Colonic mucosa (tissue), 4 donors: ENCODE measurements at regions not wholly inside any gene's neighbourhood (a gene's known extent, or its start where the extent isn't known, plus 50 kb on each side); places are given as distances from the start of the nearest gene placed in this dataset.
A peak's percentile ranks its signal among the peaks of the same experiment; 100 is the strongest.

Experiments
- DNase-seq: peaks from one replicate; pipeline ENCODE4 v3.0.0-alpha.2; 2020
- H3K27ac ChIP-seq: fragments of 200-600 bp; one replicate; pipeline ENCODE4 v1.8.0; 2021
- H3K27me3 ChIP-seq: fragments of 200-600 bp; one replicate; pipeline ENCODE4 v1.8.0; 2021
- H3K36me3 ChIP-seq: fragments of 200-600 bp; one replicate; pipeline ENCODE4 v1.8.0; 2021
- H3K4me1 ChIP-seq: fragments of 200-600 bp; one replicate; pipeline ENCODE4 v1.8.0; 2021; ENCODE audit warnings: mild to moderate bottlenecking
- H3K4me3 ChIP-seq: fragments of 200-600 bp; one replicate; pipeline ENCODE4 v1.8.0; 2021
- H3K9ac ChIP-seq, 2 donors: one replicate each; pipeline ENCODE4 v1.7.0; 2013; ENCODE audit warnings: control low read depth in 2 of 2, low read depth in 2 of 2, low read length in 2 of 2
- H3K9me3 ChIP-seq: fragments of 200-600 bp; one replicate; pipeline ENCODE4 v1.8.0; 2021
- CTCF ChIP-seq: fragments of 200-600 bp; IDR thresholded peaks from one replicate; pipeline ENCODE4 v1.8.0; 2022; ENCODE audit warnings: antibody characterized with exemption, mild to moderate bottlenecking
- intact Hi-C: fragments of 100-400 bp; cut with DNase I; formaldehyde crosslinking; loops from one replicate; pipeline ENCODE4 v1.14.1; 2022
- donor health status: healthy.
- donor health status: DM: no; HTN: no; CAD: no.
- donor health status: DM: no; HTN: no; CAD: no.

- Histone ChIP-seq H3K4me1 (no peaks in the 10 kb centered on the region), H3K27me3 (no peaks in the 10 kb centered on the region), H3K36me3 (no peaks in the 10 kb centered on the region), H3K4me3 (no peak overlapping the region), H3K27ac (no peak overlapping the region), H3K9me3 (no peaks in the 10 kb centered on the region), H3K9ac (no peak overlapping the region)
- no peak for TF ChIP-seq CTCF
- DNase-seq: no peak
- intact Hi-C loops: loop anchor here (10.0 kb wide), 1 partner anchor 906 kb away; no protein-coding TSS in a partner anchor
These were observed 283.0 kb downstream of the UACA start for GRCh38 chr15:70480196-70480856.

DNA sequence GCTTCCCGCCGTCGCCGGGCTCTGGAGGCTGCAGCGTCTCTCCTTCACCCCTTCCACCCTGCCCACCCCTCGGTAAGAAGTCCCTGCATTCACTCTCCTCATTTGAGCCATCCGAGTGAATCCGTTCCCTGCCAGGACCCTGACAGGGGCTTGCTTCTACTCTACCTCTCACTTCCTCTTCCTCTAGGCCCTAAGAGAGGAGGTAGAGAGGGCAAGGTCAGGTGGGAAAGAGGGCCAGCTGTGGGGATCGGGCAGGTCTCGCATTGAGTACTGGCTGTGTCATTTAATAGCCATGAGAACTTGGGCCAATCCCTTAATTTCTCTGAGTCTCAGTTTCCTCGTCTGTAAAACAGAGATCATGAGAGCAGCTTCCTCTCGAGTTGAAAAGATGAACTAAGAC, 283.6 kb downstream of the UACA start:
- no peak overlapping the region for H3K27ac ChIP-seq
- no peak overlapping the region for H3K9ac ChIP-seq
- intact Hi-C loops: loop anchor here (10.0 kb wide), 1 partner anchor 905 kb away; no protein-coding TSS in a partner anchor
- H3K36me3 ChIP-seq: no peaks in the 10 kb centered on the region
- TF ChIP-seq CTCF: no peak
- H3K4me3 ChIP-seq: no peak overlapping the region
- H3K27me3 ChIP-seq: no peaks in the 10 kb centered on the region
- no peaks in the 10 kb centered on the region for H3K4me1 ChIP-seq
- no peaks in the 10 kb centered on the region for H3K9me3 ChIP-seq
- no peak for DNase-seq

GRCh38 chr15:70479056-70479455, 284.3 kb downstream of the UACA start:
- H3K27ac ChIP-seq: no peak overlapping the region
- no peaks in the 10 kb centered on the region for H3K36me3 ChIP-seq
- no peaks in the 10 kb centered on the region for H3K9me3 ChIP-seq
- no peak for TF ChIP-seq CTCF
- no peak overlapping the region for H3K9ac ChIP-seq
- no peaks in the 10 kb centered on the region for H3K4me1 ChIP-seq
- no peak overlapping the region for H3K4me3 ChIP-seq
- H3K27me3 ChIP-seq: no peaks in the 10 kb centered on the region
- no peak for DNase-seq
- intact Hi-C loops: no loop called here

DNA sequence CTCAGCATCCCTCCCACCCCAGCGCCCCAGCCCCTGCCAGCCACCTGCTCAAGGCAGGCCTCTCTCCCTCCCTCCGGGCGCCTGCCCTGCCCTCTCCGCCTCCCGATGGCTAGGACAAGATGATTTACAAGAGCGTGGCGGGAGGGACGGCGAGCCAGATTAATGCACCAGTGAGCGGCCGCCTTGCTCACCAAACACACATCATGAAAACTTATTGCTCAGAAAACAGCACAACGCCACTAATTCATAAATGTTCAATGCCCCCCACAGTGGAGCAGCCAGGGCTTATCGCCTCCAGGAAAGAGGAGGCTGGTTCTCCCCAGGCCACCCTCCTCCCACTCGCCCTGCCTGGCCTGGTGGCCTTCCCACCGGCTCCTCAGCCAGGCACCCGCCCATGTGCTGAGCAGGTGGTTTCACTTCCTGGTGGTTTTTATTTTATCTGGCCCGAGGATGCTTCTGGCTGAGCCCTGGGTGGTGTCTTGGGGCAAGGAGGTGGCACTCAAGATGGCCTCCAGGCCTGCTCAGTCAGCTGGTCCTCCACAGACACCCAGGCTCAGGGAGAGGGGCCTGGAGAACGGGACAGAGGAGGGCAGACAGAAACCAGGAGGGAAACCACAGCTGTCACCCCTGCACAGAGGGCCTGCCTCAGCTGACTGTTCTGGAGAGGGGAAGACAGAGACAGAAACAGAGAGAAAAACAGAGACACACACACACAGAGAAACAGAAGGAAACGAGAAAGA, 284.9 kb downstream of the UACA start:
- Histone ChIP-seq H3K4me1 (no peaks in the 10 kb centered on the region), H3K27ac (no peak overlapping the region), H3K9ac (no peak overlapping the region), H3K36me3 (no peaks in the 10 kb centered on the region), H3K9me3 (no peaks in the 10 kb centered on the region), H3K4me3 (no peak overlapping the region), H3K27me3 (no peaks in the 10 kb centered on the region)
- intact Hi-C loops: no loop called here
- TF ChIP-seq CTCF: no peak
- peak; percentile 28 for DNase-seq

- Histone ChIP-seq H3K36me3 (no peaks in the 10 kb centered on the region), H3K9ac (no peak overlapping the region), H3K4me3 (no peak overlapping the region), H3K9me3 (no peaks in the 10 kb centered on the region), H3K27ac (no peak overlapping the region), H3K27me3 (no peaks in the 10 kb centered on the region), H3K4me1 (no peaks in the 10 kb centered on the region)
- no peak for TF ChIP-seq CTCF
- DNase-seq: no peak
- intact Hi-C loops: no loop called here
These were observed 285.6 kb downstream of the UACA start for GRCh38 chr15:70477750-70478250.
